H9 (cell line): ENCODE measurements at regions not wholly inside any gene's neighbourhood (a gene's known extent, or its start where the extent isn't known, plus 50 kb on each side); places are given as distances from the start of the nearest gene placed in this dataset.

ENCODE experiments used
- DNase-seq: peaks from one replicate; pipeline ENCODE4 v3.0.0-alpha.2; 2017
- H2AFZ ChIP-seq: one replicate; pipeline ENCODE4 v1.6.1; 2013; ENCODE audit warnings: mild to moderate bottlenecking, low read length, control low read depth, moderate library complexity
- H2AK5ac ChIP-seq: 2 replicates; pipeline ENCODE4 v1.6.1; 2013; ENCODE audit warnings: low read length, control low read depth, mixed read lengths; ENCODE audit not compliant: insufficient read length
- H2BK120ac ChIP-seq: one replicate; pipeline ENCODE4 v1.6.1; 2013; ENCODE audit warnings: low read depth, mild to moderate bottlenecking, low read length, control low read depth, inconsistent platforms; ENCODE audit not compliant: poor library complexity, severe bottlenecking
- H2BK12ac ChIP-seq: 2 replicates; pipeline ENCODE4 v1.6.1; 2013; ENCODE audit warnings: low read length, control low read depth, mixed read lengths, low read depth; ENCODE audit not compliant: insufficient read length
- H2BK15ac ChIP-seq: 2 replicates; pipeline ENCODE4 v1.6.1; 2013; ENCODE audit warnings: low read depth, low read length, control low read depth
- H2BK20ac ChIP-seq: one replicate; pipeline ENCODE4 v1.6.1; 2013; ENCODE audit warnings: low read depth, mild to moderate bottlenecking, low read length, control low read depth, inconsistent platforms; ENCODE audit not compliant: poor library complexity, severe bottlenecking
- H2BK5ac ChIP-seq: 2 replicates; pipeline ENCODE4 v1.6.1; 2013; ENCODE audit warnings: low read length, control low read depth, mixed read lengths; ENCODE audit not compliant: insufficient read length
- H3K14ac ChIP-seq: 2 replicates; pipeline ENCODE4 v1.6.1; 2013; ENCODE audit warnings: low read length, control low read depth; ENCODE audit not compliant: insufficient read depth
- H3K18ac ChIP-seq: 2 replicates; pipeline ENCODE4 v1.6.1; 2013; ENCODE audit warnings: low read depth, mild to moderate bottlenecking, mixed read lengths, low read length, control low read depth; ENCODE audit not compliant: insufficient read length
- H3K23ac ChIP-seq: 2 replicates; pipeline ENCODE4 v1.6.1; 2013; ENCODE audit warnings: low read length, control low read depth, mixed read lengths, low read depth; ENCODE audit not compliant: insufficient read length
- H3K23me2 ChIP-seq: 2 replicates; pipeline ENCODE4 v1.6.1; 2013; ENCODE audit warnings: low read depth, mild to moderate bottlenecking, mixed read lengths, low read length, control low read depth; ENCODE audit not compliant: insufficient read length, poor library complexity, severe bottlenecking
- H3K27ac ChIP-seq: 2 replicates; pipeline ENCODE4 v1.5.1; 2013; ENCODE audit warnings: low read length, control low read depth, mixed read lengths, low read depth; ENCODE audit not compliant: insufficient read length
- H3K27me3 ChIP-seq: 2 replicates; pipeline ENCODE4 v1.6.1; 2013; ENCODE audit warnings: low read length, control low read depth, inconsistent platforms; ENCODE audit not compliant: insufficient read depth
- H3K4ac ChIP-seq: 2 replicates; pipeline ENCODE4 v1.6.1; 2013; ENCODE audit warnings: low read depth, mild to moderate bottlenecking, control low read depth, inconsistent platforms, low read length, moderate library complexity
- H3K4me1 ChIP-seq: 2 replicates; pipeline ENCODE4 v1.6.1; 2013; ENCODE audit warnings: low read length, control low read depth, inconsistent platforms; ENCODE audit not compliant: insufficient read depth
- H3K4me2 ChIP-seq: 2 replicates; pipeline ENCODE4 v1.6.1; 2013; ENCODE audit warnings: low read length, control low read depth, mixed read lengths; ENCODE audit not compliant: insufficient read length, insufficient read depth
- H3K56ac ChIP-seq: 2 replicates; pipeline ENCODE4 v1.6.1; 2013; ENCODE audit warnings: low read depth, mild to moderate bottlenecking, mixed read lengths, low read length, control low read depth; ENCODE audit not compliant: insufficient read length
- H3K79me1 ChIP-seq: 2 replicates; pipeline ENCODE4 v1.6.1; 2013; ENCODE audit warnings: low read depth, mild to moderate bottlenecking, moderate library complexity, low read length, control low read depth, inconsistent platforms; ENCODE audit not compliant: insufficient read depth, poor library complexity, severe bottlenecking
- H3K79me2 ChIP-seq: 2 replicates; pipeline ENCODE4 v1.6.1; 2013; ENCODE audit warnings: low read length, control low read depth, inconsistent platforms; ENCODE audit not compliant: insufficient read depth
- H3K9ac ChIP-seq: 2 replicates; pipeline ENCODE4 v1.6.1; 2013; ENCODE audit warnings: low read length, control low read depth, mixed read lengths; ENCODE audit not compliant: insufficient read length; ENCODE audit errors: extremely low read depth
- H3K9me3 ChIP-seq: one replicate; pipeline ENCODE4 v1.6.1; 2013; ENCODE audit warnings: low read depth, low read length, inconsistent platforms; ENCODE audit not compliant: control insufficient read depth
- H3T11ph ChIP-seq: one replicate; pipeline ENCODE4 v1.6.1; 2013; ENCODE audit warnings: mild to moderate bottlenecking, low read length, control low read depth, inconsistent platforms
- H4K20me1 ChIP-seq: one replicate; pipeline ENCODE4 v1.6.1; 2013; ENCODE audit not compliant: control insufficient read depth, insufficient read length, insufficient read depth
- H4K5ac ChIP-seq: 2 replicates; pipeline ENCODE4 v1.6.1; 2013; ENCODE audit warnings: low read depth, mild to moderate bottlenecking, mixed read lengths, low read length, control low read depth; ENCODE audit not compliant: insufficient read length
- H4K8ac ChIP-seq: replicated peaks from 2 replicates; pipeline ENCODE4 v1.6.1; 2013; ENCODE audit warnings: low read length, control low read depth, mixed read lengths, low read depth; ENCODE audit not compliant: insufficient read length
- H4K91ac ChIP-seq: 2 replicates; pipeline ENCODE4 v1.6.1; 2013; ENCODE audit warnings: low read depth, mild to moderate bottlenecking, moderate library complexity, mixed read lengths, low read length, control low read depth; ENCODE audit not compliant: insufficient read length
- H3K27ac Mint-ChIP-seq, 3 experiments: 2 replicates in 2 of 3; 3 replicates in 1 of 3; pipeline ENCODE4 v1.8.0; 2020 to 2021; ENCODE audit warnings: mixed read lengths in 3 of 3, mild to moderate bottlenecking in 1 of 3, moderate library complexity in 1 of 3
- H3K27me3 Mint-ChIP-seq: 2 replicates; pipeline ENCODE4 v1.8.0; 2021; ENCODE audit warnings: low read depth, mild to moderate bottlenecking, moderate library complexity, mixed read lengths
- H3K36me3 Mint-ChIP-seq, 3 experiments: 2 replicates in 2 of 3; 3 replicates in 1 of 3; pipeline ENCODE4 v1.8.0; 2020 to 2021; ENCODE audit warnings: low read depth in 3 of 3, mixed read lengths in 3 of 3; ENCODE audit not compliant: insufficient read depth in 1 of 3
- H3K4me1 Mint-ChIP-seq, 2 experiments: 2 replicates each; pipeline ENCODE4 v1.8.0; 2020; ENCODE audit warnings: mixed read lengths in 2 of 2
- H3K4me3 Mint-ChIP-seq, 2 experiments: 2 replicates in 1 of 2; 3 replicates in 1 of 2; pipeline ENCODE4 v1.8.0; 2020 to 2021; ENCODE audit warnings: mild to moderate bottlenecking in 2 of 2, mixed read lengths in 2 of 2, moderate library complexity in 1 of 2
- H3K9me3 Mint-ChIP-seq, 2 experiments: 2 replicates in 1 of 2; 3 replicates in 1 of 2; pipeline ENCODE4 v1.8.0; 2020; ENCODE audit warnings: mild to moderate bottlenecking in 2 of 2, mixed read lengths in 2 of 2, moderate library complexity in 1 of 2
- WGBS: extraction: QIAGEN DNeasy Blood & Tissue Kit; methylation state at CpG from one replicate; pipeline ENCODE4 v1.1.7; 2013; ENCODE audit warnings: missing lambda C conversion rate, low lambda C conversion rate, mixed read lengths; ENCODE audit not compliant: insufficient read length; ENCODE audit errors: extremely low coverage; 5-methylcytosine and 5-hydroxymethylcytosine counted together
- TF ChIP-seq, protein P1 (sequence below): fragments of 200-600 bp; sonication (generic); conservative IDR thresholded peaks from 3 replicates; pipeline ENCODE4 v1.8.0; 2021; ENCODE audit warnings: antibody characterized with exemption, mild to moderate bottlenecking

GRCh38 chr6:133634474-133634873, 254.4 kb upstream of the TCF21 start:
- Histone ChIP-seq H4K91ac (no peak overlapping the region), H3K9me3 (no peaks in the 10 kb centered on the region), H3K79me2 (no peaks in the 10 kb centered on the region), H2AFZ (no peak overlapping the region), H2BK12ac (no peak overlapping the region), H2BK20ac (no peak overlapping the region), H3K4me1 (no peaks in the 10 kb centered on the region), H3K79me1 (no peaks in the 10 kb centered on the region), H3K9ac (no peak overlapping the region), H2AK5ac (no peak overlapping the region), H3K4me2 (no peak overlapping the region), H3K4ac (no peak overlapping the region), H4K20me1 (no peaks in the 10 kb centered on the region), H2BK120ac (no peak overlapping the region), H3K27me3 (no peaks in the 10 kb centered on the region), H3K56ac (no peak overlapping the region), H4K5ac (no peak overlapping the region), H3K18ac (no peak overlapping the region), H3K23me2 (no peaks in the 10 kb centered on the region), H3K14ac (no peak overlapping the region), H4K8ac (no peak overlapping the region), H2BK15ac (no peak overlapping the region), H3T11ph (no peak overlapping the region), H2BK5ac (no peak overlapping the region), H3K23ac (no peak overlapping the region), H3K27ac (no peak overlapping the region)
- H3K27ac Mint-ChIP-seq, result no peak overlapping the region
- H3K36me3 Mint-ChIP-seq, result no peaks in the 10 kb centered on the region; a peak in 1 of 7 replicates
- WGBS, result no CpG with 5 or more reads among the region's 3 CpGs
- TF ChIP-seq, protein P1, sequence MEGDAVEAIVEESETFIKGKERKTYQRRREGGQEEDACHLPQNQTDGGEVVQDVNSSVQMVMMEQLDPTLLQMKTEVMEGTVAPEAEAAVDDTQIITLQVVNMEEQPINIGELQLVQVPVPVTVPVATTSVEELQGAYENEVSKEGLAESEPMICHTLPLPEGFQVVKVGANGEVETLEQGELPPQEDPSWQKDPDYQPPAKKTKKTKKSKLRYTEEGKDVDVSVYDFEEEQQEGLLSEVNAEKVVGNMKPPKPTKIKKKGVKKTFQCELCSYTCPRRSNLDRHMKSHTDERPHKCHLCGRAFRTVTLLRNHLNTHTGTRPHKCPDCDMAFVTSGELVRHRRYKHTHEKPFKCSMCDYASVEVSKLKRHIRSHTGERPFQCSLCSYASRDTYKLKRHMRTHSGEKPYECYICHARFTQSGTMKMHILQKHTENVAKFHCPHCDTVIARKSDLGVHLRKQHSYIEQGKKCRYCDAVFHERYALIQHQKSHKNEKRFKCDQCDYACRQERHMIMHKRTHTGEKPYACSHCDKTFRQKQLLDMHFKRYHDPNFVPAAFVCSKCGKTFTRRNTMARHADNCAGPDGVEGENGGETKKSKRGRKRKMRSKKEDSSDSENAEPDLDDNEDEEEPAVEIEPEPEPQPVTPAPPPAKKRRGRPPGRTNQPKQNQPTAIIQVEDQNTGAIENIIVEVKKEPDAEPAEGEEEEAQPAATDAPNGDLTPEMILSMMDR, result no peak
- peaks cover 0 to 4% of the 10 kb centered on the region in 2 experiments; a peak in 2 of 4 replicates for H3K4me1 Mint-ChIP-seq
- no peak for DNase-seq
- H3K4me3 Mint-ChIP-seq, result no peak overlapping the region
- peaks cover 0 to 4% of the 10 kb centered on the region in 2 experiments; a peak in 2 of 5 replicates for H3K9me3 Mint-ChIP-seq
- H3K27me3 Mint-ChIP-seq, result no peaks in the 10 kb centered on the region
